Hepatocyte (in vitro differentiated cells): ENCODE measurements at regions not wholly inside any gene's neighbourhood (a gene's known extent, or its start where the extent isn't known, plus 50 kb on each side); places are given as distances from the start of the nearest gene placed in this dataset.

Source experiments
- DNase-seq: peaks from one replicate; pipeline ENCODE4 v3.0.0-alpha.2; 2016; ENCODE audit warnings: low spot score
- H2AFZ ChIP-seq: fragments of 200-600 bp; sonication (generic); 2 replicates; pipeline ENCODE4 v1.6.0; 2016; ENCODE audit warnings: antibody characterized with exemption, mild to moderate bottlenecking
- H3K27ac ChIP-seq: fragments of 200-600 bp; sonication (generic); 2 replicates; pipeline ENCODE4 v1.5.1; 2016; ENCODE audit warnings: mild to moderate bottlenecking
- H3K27me3 ChIP-seq: fragments of 200-600 bp; sonication (generic); 2 replicates; pipeline ENCODE4 v1.6.1; 2016
- H3K36me3 ChIP-seq: fragments of 200-600 bp; sonication (generic); replicated peaks from 2 replicates; pipeline ENCODE4 v1.5.1; 2016; ENCODE audit warnings: low read depth; ENCODE audit not compliant: insufficient read depth
- H3K4me1 ChIP-seq: fragments of 200-600 bp; sonication (generic); 2 replicates; pipeline ENCODE4 v1.5.1; 2016; ENCODE audit warnings: mild to moderate bottlenecking, moderate library complexity; ENCODE audit not compliant: insufficient read depth
- H3K4me2 ChIP-seq: fragments of 200-600 bp; sonication (generic); 2 replicates; pipeline ENCODE4 v1.6.0; 2016
- H3K4me3 ChIP-seq: fragments of 200-600 bp; sonication (generic); 2 replicates; pipeline ENCODE4 v1.5.1; 2016; ENCODE audit warnings: mild to moderate bottlenecking
- H3K79me2 ChIP-seq: fragments of 200-600 bp; sonication (generic); 2 replicates; pipeline ENCODE4 v1.6.0; 2017; ENCODE audit warnings: mild to moderate bottlenecking
- H3K9me2 ChIP-seq: fragments of 200-600 bp; sonication (generic); replicated peaks from 2 replicates; pipeline ENCODE4 v1.6.0; 2017; ENCODE audit warnings: mild to moderate bottlenecking; ENCODE audit not compliant: insufficient read depth
- H3K9me3 ChIP-seq: fragments of 200-600 bp; sonication (generic); 2 replicates; pipeline ENCODE4 v1.5.1; 2016; ENCODE audit warnings: low read depth, mild to moderate bottlenecking
- H4K20me1 ChIP-seq: fragments of 200-600 bp; sonication (generic); 2 replicates; pipeline ENCODE4 v1.6.0; 2016; ENCODE audit warnings: mild to moderate bottlenecking; ENCODE audit not compliant: insufficient read depth, poor library complexity, severe bottlenecking
- CTCF ChIP-seq: fragments of 200-600 bp; sonication (generic); IDR thresholded peaks from 2 replicates; pipeline ENCODE4 v1.5.1; 2016; ENCODE audit warnings: antibody characterized with exemption, mild to moderate bottlenecking; ENCODE audit not compliant: poor library complexity
- EZH2 ChIP-seq: fragments of 200-600 bp; sonication (generic); IDR thresholded peaks from 2 replicates; pipeline ENCODE4 v1.6.1; 2016; ENCODE audit warnings: antibody characterized with exemption, mild to moderate bottlenecking, borderline replicate concordance
- EZH2phosphoT487 ChIP-seq: fragments of 200-600 bp; sonication (generic); IDR thresholded peaks from one replicate; pipeline ENCODE4 v1.6.1; 2018; ENCODE audit warnings: antibody characterized with exemption, mild to moderate bottlenecking, low read depth, moderate library complexity; ENCODE audit not compliant: unreplicated experiment, severe bottlenecking
- WGBS: methylation state at CpG from one replicate; pipeline ENCODE4 v1.1.6; 2016; ENCODE audit warnings: low lambda C conversion rate; ENCODE audit errors: missing lambda C conversion rate; 5-methylcytosine and 5-hydroxymethylcytosine counted together

GRCh38 chr12:4212845-4213244 is 60.7 kb upstream of the CCND2 start:
- Histone ChIP-seq H2AFZ (no peak overlapping the region), H3K27ac (no peak overlapping the region), H3K79me2 (no peaks in the 10 kb centered on the region), H3K9me3 (no peaks in the 10 kb centered on the region), H4K20me1 (no peaks in the 10 kb centered on the region), H3K27me3 (peaks cover 4% of the 10 kb centered on the region), H3K4me2 (no peak overlapping the region), H3K4me3 (no peak overlapping the region), H3K36me3 (no peaks in the 10 kb centered on the region), H3K9me2 (no peaks in the 10 kb centered on the region), H3K4me1 (no peaks in the 10 kb centered on the region)
- TF ChIP-seq CTCF (no peak), EZH2phosphoT487 (no peak), EZH2 (no peak)
- DNase-seq, result no peak
- WGBS, result 84% methylated on average over 2 of the region's 2 CpGs

GRCh38 chr12:4211372-4211771 is 62.2 kb upstream of the CCND2 start:
- Histone ChIP-seq H3K4me2 (no peak overlapping the region), H3K4me3 (no peak overlapping the region), H2AFZ (no peak overlapping the region), H3K79me2 (no peaks in the 10 kb centered on the region), H4K20me1 (no peaks in the 10 kb centered on the region), H3K27me3 (peaks cover 4% of the 10 kb centered on the region), H3K9me2 (no peaks in the 10 kb centered on the region), H3K4me1 (no peaks in the 10 kb centered on the region), H3K36me3 (no peaks in the 10 kb centered on the region), H3K27ac (no peak overlapping the region), H3K9me3 (no peaks in the 10 kb centered on the region)
- no peak for TF ChIP-seq EZH2
- no peak for TF ChIP-seq CTCF
- no peak for TF ChIP-seq EZH2phosphoT487
- WGBS, result 94% methylated on average over 10 of the region's 10 CpGs
- DNase-seq, result no peak

GRCh38 chr12:4210183-4210582 is 63.4 kb upstream of the CCND2 start:
- H2AFZ ChIP-seq, result no peak overlapping the region
- no peaks in the 10 kb centered on the region for H3K9me3 ChIP-seq
- H3K4me1 ChIP-seq, result no peaks in the 10 kb centered on the region
- H3K4me3 ChIP-seq, result no peak overlapping the region
- peaks cover 4% of the 10 kb centered on the region for H3K27me3 ChIP-seq
- no peaks in the 10 kb centered on the region for H3K9me2 ChIP-seq
- no peaks in the 10 kb centered on the region for H4K20me1 ChIP-seq
- DNase-seq, result no peak
- H3K79me2 ChIP-seq, result no peaks in the 10 kb centered on the region
- no peak overlapping the region for H3K27ac ChIP-seq
- TF ChIP-seq EZH2 (no peak), EZH2phosphoT487 (no peak), CTCF (no peak)
- no peak overlapping the region for H3K4me2 ChIP-seq
- WGBS, result 85% methylated on average over 4 of the region's 4 CpGs
- no peaks in the 10 kb centered on the region for H3K36me3 ChIP-seq

- H3K9me2 ChIP-seq, result no peaks in the 10 kb centered on the region
- TF ChIP-seq EZH2phosphoT487 (no peak), CTCF (no peak), EZH2 (no peak)
- WGBS, result 69% methylated on average over 9 of the region's 9 CpGs
- no peaks in the 10 kb centered on the region for H3K9me3 ChIP-seq
- no peaks in the 10 kb centered on the region for H4K20me1 ChIP-seq
- peaks cover 13% of the 10 kb centered on the region for H3K27me3 ChIP-seq
- no peaks in the 10 kb centered on the region for H3K4me1 ChIP-seq
- H3K27ac ChIP-seq, result no peak overlapping the region
- no peak for DNase-seq
- H3K79me2 ChIP-seq, result no peaks in the 10 kb centered on the region
- H3K4me3 ChIP-seq, result no peak overlapping the region
- H3K4me2 ChIP-seq, result no peak overlapping the region
- no peak overlapping the region for H2AFZ ChIP-seq
- H3K36me3 ChIP-seq, result no peaks in the 10 kb centered on the region
These were observed 67.1 kb upstream of the CCND2 start for GRCh38 chr12:4206470-4206869.
